ENCODE measurements at regions not wholly inside any gene's neighbourhood (a gene's known extent, or its start where the extent isn't known, plus 50 kb on each side); places are given as distances from the start of the nearest gene placed in this dataset.

DNA sequence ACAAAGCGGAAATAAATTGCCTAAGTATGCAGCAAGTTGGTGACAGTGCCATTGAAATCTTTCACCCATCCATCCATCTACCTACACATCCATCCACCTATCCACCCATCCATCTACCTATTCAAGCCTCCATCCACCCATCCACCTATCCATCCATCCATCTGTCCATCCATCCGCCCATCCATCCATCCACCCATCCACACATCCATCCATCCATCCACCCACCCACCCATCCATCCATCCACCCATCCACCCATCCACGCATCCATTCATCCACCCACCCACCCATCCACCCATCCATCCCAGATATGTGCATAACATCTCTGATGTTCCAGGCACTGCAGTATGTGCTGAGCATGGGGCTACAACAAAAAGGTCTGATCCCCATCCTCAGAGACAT is 277.5 kb downstream of the IRF8 start:
- TF ChIP-seq, protein P1, sequence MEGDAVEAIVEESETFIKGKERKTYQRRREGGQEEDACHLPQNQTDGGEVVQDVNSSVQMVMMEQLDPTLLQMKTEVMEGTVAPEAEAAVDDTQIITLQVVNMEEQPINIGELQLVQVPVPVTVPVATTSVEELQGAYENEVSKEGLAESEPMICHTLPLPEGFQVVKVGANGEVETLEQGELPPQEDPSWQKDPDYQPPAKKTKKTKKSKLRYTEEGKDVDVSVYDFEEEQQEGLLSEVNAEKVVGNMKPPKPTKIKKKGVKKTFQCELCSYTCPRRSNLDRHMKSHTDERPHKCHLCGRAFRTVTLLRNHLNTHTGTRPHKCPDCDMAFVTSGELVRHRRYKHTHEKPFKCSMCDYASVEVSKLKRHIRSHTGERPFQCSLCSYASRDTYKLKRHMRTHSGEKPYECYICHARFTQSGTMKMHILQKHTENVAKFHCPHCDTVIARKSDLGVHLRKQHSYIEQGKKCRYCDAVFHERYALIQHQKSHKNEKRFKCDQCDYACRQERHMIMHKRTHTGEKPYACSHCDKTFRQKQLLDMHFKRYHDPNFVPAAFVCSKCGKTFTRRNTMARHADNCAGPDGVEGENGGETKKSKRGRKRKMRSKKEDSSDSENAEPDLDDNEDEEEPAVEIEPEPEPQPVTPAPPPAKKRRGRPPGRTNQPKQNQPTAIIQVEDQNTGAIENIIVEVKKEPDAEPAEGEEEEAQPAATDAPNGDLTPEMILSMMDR (conservative IDR thresholded peaks at IDR 0.05): no peak
- no peak for TF ChIP-seq ZFX (IDR thresholded peaks at IDR 0.05)

Measured in C4-2B (cell line).